HG03575 (cell line): ENCODE measurements at regions not wholly inside any gene's neighbourhood (a gene's known extent, or its start where the extent isn't known, plus 50 kb on each side); places are given as distances from the start of the nearest gene placed in this dataset.
"Not testable (repeated sequence)": the region's sequence is repeated elsewhere in the genome, so short reads cannot be mapped to it uniquely, and the experiment has no call there.

Source experiments
- ATAC-seq: cut with Tn5 transposase; IDR thresholded peaks from one replicate; pipeline ENCODE4 v1.9.1; 2021; ENCODE audit not compliant: unreplicated experiment, insufficient number of reproducible peaks, low FRiP score; ENCODE audit errors: extremely low read depth

DNA sequence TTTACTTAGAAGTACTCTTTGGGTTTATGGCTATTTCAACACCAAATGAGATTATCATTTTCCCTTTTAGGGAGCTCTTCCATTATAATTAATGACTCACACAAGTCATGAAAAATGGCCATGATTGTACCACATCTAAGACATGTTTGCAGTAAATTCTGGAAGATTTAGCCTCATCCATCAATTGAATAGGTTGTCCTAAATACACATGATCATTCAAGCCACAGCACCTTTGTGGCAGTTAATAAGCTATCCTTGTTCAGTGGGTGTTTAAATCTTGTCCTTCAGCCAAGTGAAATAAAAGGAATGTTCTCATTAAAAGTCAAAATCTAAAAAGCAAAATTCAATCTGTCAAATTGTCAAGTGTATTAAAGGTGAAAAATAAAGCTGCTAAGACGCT lies 237.5 kb downstream of the ZPLD1 start:
- ATAC-seq: no peak

DNA sequence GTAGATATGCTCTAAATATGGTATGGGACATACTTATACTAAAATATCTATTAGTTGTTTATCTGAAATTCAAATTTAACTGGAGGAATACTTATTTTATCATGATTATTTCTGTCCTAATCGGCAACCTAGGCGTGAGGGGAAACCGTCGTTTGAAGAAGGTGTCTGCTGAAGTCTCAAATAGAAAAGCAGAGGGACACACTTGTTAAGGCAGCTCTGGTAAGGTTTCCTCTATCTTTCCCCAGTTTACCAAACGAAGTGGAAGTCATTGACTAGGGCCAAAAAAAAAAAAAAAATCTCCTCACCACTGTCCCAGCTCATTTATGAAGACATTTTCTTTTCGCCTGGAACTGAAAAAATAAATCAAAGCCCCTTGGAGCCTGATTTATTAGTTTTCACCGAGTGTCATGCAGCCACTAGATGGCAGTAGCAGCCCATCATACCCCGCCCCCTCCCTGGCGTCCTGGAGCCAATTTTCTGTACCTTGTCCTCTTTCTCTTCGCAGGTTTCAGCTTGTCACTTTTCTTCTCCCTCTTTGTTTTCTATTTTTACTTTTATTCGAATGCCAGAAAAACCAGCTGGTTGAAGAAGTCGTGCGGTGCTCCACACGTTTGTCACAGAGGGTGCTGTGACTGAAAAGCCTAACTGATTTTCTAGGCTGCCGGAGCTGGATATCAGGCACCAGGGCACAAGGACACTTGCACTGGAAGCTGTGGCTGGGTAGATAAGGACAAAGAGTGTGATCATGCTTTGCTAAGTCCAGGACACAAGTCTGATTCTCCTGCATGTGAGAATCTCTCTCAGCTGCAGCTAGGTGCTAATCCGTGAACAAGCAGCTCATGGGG lies 238.7 kb downstream of the ZPLD1 start:
- ATAC-seq: no peak

DNA sequence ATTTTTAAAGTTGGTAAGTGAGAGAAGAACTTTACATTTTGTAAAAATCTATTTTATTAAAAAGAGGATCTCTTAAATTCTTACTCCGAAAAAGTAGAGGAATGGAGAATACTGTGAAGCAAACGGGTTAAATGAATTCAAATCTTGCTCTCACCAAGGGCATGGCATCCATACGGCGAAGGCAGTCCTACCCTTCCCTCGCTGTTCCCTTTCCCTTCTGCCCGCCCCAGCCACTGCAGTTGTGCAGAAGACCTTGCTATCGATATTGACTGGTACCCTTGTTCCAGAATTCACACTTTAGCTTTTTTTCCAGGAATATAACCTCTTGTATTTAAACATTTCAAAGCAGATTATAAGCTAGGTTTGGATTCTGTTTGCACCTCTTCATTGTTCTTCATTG lies 239.5 kb downstream of the ZPLD1 start:
- no peak for ATAC-seq

DNA sequence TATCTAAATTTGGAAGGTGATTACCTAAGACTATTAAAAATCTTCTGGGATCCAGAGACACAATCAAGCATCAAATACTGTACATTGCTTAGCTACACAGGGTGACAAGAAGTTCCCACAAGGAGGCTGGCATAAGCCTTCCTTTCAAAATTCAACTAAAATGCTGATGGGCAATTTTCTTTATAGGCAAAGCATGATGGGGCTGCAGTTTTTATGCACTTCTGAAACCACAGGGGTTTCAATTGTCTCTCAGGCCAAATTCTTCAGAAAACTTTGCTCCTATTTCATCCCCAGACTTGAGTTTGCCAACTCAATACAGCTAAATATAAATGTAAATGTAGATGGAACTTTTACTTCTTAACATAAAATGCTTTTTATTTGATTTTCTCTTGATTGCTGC lies 241.6 kb downstream of the ZPLD1 start:
- no peak for ATAC-seq

DNA sequence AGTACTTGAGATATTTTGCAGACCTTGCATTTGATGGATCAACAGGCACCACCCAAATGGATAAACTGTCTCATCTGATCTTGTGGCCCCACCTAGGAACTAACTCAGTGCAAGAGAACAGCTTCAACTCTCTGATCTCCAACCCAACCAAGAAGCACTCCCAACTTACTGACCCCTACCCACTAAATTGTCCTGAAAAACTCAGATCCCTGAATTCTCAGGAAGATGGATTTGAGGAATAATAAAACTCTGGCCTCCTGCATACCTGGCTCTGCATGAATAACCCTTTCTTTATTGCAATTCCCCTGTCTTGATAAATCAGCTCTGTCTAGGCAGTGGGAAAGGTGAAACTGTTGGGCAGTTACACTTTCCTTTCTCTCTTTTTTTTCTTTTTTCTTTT lies 247.9 kb downstream of the ZPLD1 start:
- no peak for ATAC-seq

DNA sequence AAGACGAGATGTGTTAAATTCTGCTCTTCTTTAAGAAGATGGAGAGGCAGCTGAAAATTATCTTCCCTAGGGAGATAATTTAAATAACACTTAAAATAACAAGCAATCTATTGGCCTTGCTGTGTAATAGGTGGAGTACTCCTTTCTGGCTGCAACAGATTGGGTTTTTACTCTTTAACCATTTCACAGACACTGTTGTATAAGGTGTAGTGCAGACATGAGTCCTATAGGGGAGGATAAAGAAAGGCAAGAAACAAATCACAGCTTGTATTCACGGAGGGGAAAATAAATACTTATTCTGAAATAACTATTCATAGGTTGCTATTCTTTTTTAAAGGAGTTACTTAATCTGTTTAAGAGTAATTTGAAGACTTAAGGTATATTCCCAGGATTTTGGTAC lies 252.0 kb downstream of the ZPLD1 start:
- ATAC-seq: no peak

DNA sequence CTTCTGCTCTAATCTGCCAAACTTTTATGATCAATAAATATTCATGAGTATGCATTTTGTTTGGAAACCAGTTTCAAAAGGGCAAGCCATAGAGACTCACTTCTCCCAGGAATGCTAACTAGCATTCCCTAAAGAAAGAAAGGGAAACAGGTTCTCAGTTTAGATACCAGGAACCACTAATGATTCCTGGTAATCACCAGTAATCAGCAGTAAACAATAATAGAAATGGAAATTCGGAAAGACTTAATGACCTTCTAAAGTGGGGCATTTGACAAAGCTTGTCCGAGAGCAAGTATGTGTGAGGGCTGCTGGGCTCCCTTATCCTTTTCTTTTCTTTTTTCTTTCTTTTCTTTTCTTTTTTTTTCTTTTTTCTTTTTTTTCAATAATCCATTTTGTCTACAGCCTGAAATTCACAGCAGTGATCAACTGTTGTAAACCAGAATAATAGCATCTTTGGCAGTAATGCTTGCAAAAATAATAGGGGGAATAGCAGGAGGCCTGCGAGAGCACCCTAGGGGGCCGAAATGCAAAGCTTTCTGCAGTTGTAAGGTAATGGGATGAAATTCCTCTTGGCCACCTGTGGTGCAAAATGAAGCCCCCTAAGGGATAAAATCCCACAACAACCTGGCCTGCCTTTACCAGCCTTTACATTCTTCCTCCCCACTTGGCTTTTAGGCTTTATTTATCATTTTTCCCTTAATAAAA lies 253.2 kb downstream of the ZPLD1 start:
- no peak for ATAC-seq

DNA sequence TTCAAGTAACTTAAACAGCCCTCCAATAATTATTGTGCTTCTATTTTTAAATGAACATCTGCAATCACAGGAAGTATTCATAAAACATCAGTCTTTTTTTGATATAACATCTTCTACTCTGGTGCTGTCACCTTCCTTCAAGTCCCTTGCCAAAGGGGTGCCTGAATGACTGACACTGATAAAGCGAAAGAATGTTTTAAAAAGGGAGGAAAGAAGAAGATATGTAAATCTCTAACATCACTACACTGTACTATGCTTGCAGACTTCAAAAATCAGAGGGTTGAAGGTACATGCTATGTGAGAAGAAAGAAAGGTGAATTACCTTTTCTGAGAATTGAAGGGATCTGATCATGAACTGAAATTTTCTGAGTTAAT lies 253.7 kb downstream of the ZPLD1 start:
- ATAC-seq: no peak

DNA sequence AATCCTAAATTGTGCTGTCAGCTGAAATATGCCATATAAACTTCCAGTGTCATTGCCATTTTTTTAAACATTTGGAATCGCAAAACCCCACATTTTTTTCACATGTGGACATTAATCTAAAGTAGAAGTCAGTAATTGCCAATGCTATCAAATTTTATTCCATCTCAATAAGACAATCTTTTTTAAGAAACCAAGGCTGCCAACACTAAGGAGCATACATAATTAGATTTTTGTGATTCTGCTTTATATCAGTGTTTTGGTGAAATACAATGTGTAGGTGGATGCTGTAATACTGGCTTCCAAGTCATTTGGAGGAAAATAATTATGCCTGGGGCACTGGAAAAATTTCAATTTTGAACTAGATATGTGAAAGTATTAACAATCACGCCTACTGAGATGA lies 256.7 kb downstream of the ZPLD1 start:
- no peak for ATAC-seq

DNA sequence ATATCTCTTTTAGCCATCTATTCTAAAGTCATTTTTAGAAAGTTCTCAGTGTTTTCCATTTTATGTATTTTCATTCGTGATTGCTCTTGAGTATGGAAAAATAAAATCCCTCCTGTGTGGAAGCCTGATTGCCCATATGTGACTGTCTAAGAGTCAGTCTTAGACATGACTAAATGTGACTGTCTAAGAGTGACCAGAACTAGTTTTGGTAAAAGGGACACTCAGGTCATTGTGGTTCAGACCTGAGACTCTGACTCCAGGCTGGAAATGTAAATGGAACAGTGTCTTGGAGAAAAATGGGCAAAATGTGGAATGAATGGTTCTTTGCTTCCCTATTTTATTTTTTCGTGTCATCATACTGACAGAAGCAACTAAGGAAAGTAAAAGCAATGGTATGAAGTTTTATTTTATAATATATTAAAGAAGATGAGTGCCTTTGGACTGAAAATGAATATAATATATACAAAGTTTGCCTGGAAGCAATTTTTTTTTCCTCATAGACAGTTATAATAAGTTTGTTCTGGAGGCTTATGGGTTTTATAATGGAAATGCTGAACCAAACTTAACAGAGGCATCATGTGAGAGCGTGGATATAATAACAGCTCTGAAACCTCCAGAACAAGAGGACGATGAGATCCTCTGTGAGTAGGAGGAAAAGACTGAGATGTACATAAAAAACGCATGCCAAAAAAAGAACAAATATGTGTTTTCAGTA lies 264.4 kb downstream of the ZPLD1 start:
- ATAC-seq: no peak

DNA sequence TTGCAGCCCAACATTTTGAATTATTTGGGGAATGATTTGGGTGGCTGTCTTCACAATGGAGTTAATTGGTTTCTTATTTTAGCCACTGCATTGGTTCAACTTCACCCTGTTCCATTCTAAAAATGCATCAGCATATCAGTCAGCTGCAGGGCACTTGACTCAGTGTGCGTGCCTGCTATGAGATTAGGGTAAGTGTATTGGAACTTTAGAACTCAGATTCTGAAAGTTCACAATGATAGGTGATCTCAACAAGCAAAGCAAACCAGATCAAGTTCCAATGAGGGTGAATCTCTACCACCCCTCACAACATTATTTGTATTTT lies 265.0 kb downstream of the ZPLD1 start:
- ATAC-seq: no peak

DNA sequence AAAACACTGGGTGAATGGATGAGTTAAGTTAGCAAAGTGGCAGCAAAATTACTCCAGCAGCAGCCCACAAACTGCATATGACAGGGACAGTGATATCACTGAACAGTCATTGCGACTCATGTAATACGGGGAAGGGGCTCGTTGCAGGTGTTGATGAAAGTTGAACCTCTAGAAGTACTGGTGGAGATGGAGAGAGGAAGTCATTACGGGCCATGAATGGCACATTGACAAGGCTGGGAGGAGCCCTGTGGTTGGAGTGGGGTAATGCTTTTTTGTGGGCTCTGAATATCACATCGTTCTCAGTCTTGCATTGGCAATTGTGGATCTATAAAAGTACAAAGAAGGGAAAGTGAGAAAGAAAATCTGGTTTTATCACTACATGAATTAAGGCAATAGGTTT lies 278.1 kb downstream of the ZPLD1 start:
- ATAC-seq: no peak

DNA sequence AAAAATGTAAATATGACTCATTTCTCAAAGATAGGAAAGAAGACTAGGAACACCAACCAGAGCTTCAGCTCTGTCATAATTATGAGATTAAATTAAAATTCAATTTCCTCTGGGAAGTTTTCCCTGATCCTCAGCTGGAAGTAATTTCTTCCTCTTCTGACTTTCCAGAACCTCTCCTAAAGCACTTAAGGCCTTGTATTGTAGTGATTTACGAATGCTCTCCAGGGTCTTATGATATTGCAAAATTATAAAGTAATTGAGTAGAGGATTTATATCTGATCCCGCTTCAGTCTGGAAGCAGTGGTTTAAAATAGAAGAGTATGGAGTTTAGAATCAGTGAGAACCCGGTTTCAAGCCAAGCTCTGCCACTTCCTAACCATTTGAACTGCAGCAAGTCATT lies 279.8 kb downstream of the ZPLD1 start:
- ATAC-seq: no peak

DNA sequence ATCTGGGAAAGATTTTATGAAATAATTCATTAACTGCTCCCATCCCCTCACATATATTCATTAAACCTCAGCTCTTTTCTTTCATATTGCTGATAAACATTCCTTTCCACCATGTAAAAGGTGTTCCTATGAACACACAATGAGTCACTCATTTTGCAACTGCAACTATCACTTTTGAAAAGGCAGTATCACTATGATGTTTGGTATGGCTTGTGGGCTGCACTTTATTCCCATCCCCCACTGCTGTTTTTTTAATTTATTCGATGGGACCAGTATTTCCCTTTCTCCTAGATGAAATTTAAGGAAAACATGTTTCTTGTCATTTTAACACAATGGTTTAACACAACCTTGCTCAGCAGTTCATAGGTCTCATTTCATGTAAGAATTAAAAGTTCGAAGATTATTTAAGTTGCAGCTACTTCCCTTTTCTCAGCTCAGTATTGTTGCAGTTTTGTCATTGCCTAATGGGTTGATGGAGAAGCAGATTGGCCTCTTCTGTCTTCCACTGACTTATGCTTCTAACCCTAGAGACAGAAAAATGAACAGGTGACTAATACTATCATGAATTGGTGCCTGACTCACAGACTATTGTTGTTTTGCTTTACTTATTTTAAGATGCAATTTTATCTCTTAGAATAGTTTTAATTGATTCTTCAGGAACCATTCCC lies 280.3 kb downstream of the ZPLD1 start:
- peak; percentile 97 for ATAC-seq

DNA sequence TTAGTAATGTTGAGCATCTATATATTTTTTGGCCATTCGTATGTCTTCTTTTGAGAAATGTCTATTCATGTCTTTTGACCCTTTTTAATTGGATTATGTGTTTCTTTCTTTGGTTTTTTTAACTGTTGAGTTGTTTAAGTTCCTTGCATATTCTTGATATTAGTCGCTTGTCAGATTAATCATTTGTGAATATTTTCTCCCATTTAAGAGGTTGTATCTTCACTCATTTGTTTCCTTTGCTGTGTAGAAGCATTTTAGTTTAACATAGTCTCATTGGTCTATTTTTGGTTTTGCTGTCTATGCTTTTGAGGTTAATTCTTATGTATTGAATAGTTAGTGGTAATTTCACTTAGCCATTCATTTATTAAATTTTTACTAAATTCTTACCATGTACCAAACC lies 283.8 kb downstream of the ZPLD1 start:
- ATAC-seq: no peak

DNA sequence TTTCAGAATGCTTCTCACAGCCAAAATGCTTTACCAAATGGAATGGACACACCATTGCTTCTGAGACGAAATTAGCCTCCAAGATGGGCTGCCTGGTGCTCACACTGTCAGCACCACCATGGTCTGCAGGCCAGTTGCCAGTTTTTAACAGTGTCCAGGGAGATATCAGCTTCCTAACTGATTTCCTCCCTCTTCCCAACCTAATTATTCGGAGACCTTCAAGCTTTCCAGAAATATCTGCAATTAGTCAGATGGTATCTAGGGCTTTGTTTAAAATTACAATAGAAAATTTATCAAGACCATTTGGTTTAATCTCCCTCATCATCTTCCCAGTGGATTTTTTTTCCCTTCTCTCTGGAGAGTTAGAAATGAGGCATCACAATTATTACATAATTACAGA lies 287.5 kb downstream of the ZPLD1 start:
- ATAC-seq: no peak

DNA sequence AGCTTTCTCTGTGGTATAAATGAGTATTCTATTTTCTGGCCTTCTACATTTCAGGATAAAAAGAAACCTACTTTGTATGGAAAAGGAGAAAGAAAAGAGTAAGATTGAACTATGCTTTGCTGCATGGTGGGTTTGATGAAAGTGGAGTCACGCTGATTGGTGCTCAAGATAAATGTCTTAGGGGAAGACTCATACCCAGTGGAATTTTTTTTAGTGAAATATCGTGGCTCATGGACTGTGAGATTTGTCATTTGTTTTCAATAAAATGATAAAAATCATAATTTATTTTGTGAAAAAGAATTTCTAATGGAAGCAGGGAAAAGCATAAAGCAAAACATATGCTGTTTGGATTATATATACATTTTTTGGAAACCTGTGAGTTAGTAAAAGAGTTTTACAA lies 292.5 kb downstream of the ZPLD1 start:
- ATAC-seq: no peak

DNA sequence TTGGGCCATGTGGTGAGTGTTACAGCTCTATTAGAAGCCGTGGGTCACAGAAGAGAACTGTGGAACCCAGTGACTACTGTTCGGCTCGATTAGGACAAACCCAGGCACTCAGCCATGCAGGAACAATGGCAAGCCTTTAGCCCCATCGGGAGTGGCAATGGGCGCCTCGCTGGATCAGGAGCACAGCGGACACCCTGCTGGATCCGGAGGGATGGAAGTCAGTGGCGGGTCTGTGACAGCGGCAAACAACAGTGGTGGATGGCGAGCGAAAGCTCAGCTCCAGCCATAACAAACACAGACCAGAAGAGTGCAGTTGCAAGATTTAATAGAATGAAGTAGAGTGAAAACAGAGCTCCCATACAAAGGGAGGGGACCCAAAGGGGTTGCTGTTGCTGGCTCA lies 297.8 kb downstream of the ZPLD1 start:
- ATAC-seq: not testable (repeated sequence)

DNA sequence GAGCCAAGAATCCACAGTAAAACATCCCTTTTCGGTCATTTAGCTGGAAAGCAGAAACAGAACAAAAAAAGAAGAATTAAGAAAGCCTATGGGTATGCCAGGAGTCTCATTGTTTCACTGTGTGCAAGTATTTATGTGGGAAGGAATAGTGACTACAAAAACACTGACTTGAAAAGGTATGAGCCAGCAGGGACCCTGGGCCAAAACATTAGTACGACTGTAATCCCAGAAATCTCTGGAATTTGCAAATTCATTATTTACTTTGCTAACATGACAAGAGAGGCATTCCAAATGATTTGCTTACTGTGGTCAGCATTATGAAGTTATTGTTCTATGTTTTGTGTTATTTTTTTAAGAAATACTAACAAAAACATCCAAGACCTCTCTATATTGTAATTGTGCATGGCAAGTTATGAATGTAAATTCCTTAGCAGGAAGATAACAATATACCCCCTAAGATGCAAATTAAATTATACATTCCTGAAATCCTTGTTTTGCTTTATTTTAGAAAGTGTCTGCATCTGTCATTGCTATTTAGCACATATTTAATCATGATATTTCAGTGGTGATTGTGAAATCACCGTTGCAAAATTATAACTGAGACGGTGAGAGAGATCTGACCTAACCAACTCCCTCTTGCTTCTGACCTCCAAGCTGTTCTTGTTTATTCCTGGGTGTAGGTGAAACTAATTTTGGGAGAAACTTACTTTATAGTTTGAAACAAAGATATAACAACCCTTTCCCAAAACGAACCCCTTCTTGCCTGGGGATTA lies 299.2 kb downstream of the ZPLD1 start:
- ATAC-seq: no peak
